Tibial nerve (tissue), 3 donors: ENCODE measurements at regions not wholly inside any gene's neighbourhood (a gene's known extent, or its start where the extent isn't known, plus 50 kb on each side); places are given as distances from the start of the nearest gene placed in this dataset.
"Not testable (repeated sequence)": the region's sequence is repeated elsewhere in the genome, so short reads cannot be mapped to it uniquely, and the experiment has no call there.

ENCODE experiments used
- POLR2A ChIP-seq, 2 donors: fragments of 450-650 bp; IDR thresholded peaks; one replicate each; pipeline ENCODE4 v1.6.1; 2017; ENCODE audit warnings: antibody characterized with exemption in 2 of 2, mild to moderate bottlenecking in 2 of 2, moderate library complexity in 2 of 2
- TF ChIP-seq, protein P1 (sequence below), 5 experiments: fragments of 200-600 bp in 3 of 5; fragments of 450-650 bp in 2 of 5; sonication (generic) in 3 of 5; IDR thresholded peaks; one replicate each; pipeline ENCODE4 v1.5.1; 2016 to 2019; ENCODE audit warnings: antibody characterized with exemption in 5 of 5, mild to moderate bottlenecking in 3 of 5, moderate library complexity in 2 of 5

DNA sequence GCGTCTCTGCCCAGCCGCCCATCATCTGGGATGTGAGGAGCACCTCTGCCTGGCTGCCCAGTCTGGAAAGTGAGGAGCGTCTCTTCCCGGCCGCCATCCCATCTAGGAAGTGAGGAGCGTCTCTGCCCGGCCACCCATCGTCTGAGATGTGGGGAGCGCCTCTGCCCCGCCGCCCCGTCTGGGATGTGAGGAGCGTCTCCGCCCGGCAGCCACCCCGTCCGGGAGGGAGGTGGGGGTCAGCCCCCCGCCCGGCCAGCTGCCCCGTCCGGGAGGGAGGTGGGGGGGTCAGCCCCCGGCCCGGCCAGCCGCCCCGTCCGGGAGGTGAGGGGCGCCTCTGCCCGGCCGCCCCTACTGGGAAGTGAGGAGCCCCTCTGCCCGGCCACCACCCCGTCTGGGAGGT lies 57.9 kb upstream of the SLC47A1 start:
- TF ChIP-seq, protein P1, sequence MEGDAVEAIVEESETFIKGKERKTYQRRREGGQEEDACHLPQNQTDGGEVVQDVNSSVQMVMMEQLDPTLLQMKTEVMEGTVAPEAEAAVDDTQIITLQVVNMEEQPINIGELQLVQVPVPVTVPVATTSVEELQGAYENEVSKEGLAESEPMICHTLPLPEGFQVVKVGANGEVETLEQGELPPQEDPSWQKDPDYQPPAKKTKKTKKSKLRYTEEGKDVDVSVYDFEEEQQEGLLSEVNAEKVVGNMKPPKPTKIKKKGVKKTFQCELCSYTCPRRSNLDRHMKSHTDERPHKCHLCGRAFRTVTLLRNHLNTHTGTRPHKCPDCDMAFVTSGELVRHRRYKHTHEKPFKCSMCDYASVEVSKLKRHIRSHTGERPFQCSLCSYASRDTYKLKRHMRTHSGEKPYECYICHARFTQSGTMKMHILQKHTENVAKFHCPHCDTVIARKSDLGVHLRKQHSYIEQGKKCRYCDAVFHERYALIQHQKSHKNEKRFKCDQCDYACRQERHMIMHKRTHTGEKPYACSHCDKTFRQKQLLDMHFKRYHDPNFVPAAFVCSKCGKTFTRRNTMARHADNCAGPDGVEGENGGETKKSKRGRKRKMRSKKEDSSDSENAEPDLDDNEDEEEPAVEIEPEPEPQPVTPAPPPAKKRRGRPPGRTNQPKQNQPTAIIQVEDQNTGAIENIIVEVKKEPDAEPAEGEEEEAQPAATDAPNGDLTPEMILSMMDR (IDR thresholded peaks at IDR 0.05): not testable (repeated sequence)
- not testable (repeated sequence) for TF ChIP-seq POLR2A (IDR thresholded peaks at IDR 0.05)
